Esophagus squamous epithelium (tissue), 4 donors: ENCODE measurements at regions not wholly inside any gene's neighbourhood (a gene's known extent, or its start where the extent isn't known, plus 50 kb on each side); places are given as distances from the start of the nearest gene placed in this dataset.
"Not testable (repeated sequence)": the region's sequence is repeated elsewhere in the genome, so short reads cannot be mapped to it uniquely, and the experiment has no call there.

Source experiments
- POLR2A ChIP-seq, 4 donors: fragments of 450-650 bp; IDR thresholded peaks; one replicate each; pipeline ENCODE4 v1.6.1; 2017; ENCODE audit warnings: antibody characterized with exemption in 4 of 4, mild to moderate bottlenecking in 4 of 4, moderate library complexity in 3 of 4
- TF ChIP-seq, protein P1 (sequence below), 6 experiments: fragments of 450-650 bp in 4 of 6; fragments of 200-600 bp in 2 of 6; sonication (generic) in 2 of 6; IDR thresholded peaks; one replicate each; pipeline ENCODE4 v1.5.1; 2016 to 2019; ENCODE audit warnings: antibody characterized with exemption in 6 of 6, mild to moderate bottlenecking in 4 of 6, moderate library complexity in 4 of 6

DNA sequence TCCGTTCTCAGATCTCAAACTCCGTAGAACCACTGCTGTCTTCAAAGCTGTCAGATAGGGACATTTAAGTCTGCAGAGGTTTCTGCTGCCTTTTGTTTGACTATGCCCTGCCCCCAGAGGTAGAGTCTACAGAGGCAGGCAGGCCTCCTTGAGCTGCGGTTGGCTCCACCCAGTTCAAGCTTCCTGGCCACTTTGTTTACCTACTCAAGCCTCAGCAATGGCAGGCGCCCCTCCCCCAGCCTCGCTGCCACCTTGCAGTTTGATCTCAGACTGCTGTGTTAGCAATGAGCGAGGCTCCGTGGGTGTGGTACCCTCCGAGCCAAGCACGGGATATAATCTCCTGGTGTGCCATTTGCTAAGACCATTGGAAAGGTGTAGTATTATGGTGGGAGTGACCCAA lies 634.9 kb upstream of the SGO1 start:
- TF ChIP-seq POLR2A (IDR thresholded peaks at IDR 0.05), result not testable (repeated sequence)
- TF ChIP-seq, protein P1, sequence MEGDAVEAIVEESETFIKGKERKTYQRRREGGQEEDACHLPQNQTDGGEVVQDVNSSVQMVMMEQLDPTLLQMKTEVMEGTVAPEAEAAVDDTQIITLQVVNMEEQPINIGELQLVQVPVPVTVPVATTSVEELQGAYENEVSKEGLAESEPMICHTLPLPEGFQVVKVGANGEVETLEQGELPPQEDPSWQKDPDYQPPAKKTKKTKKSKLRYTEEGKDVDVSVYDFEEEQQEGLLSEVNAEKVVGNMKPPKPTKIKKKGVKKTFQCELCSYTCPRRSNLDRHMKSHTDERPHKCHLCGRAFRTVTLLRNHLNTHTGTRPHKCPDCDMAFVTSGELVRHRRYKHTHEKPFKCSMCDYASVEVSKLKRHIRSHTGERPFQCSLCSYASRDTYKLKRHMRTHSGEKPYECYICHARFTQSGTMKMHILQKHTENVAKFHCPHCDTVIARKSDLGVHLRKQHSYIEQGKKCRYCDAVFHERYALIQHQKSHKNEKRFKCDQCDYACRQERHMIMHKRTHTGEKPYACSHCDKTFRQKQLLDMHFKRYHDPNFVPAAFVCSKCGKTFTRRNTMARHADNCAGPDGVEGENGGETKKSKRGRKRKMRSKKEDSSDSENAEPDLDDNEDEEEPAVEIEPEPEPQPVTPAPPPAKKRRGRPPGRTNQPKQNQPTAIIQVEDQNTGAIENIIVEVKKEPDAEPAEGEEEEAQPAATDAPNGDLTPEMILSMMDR (IDR thresholded peaks at IDR 0.05), result not testable (repeated sequence)
